ENCODE measurements at regions not wholly inside any gene's neighbourhood (a gene's known extent, or its start where the extent isn't known, plus 50 kb on each side); places are given as distances from the start of the nearest gene placed in this dataset.

DNA sequence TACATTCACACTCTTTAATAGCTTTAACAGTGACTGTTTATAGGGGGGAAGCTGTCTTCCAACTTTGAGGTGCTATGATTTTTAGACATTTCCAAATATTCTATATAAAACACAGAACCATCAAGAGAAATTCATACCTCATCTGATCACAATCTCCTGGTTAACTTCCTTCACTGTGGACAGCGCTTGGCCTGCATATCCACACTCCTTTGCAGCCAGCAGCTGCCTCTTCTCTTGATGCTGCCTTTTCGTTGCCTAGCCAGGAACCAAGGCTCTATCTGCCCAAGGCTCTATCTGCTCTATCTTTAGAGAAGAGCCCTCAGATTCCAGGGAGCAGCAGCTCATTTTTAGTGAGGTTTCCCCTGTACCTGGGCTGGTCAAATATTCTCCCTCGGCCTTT, 252.0 kb downstream of the PTEN start:
- TF ChIP-seq EZH2 (IDR thresholded peaks at IDR 0.05; ENCODE audit: insufficient read depth, poor library complexity, severe bottlenecking): no peak
- no peak for TF ChIP-seq EZH2phosphoT487 (IDR thresholded peaks at IDR 0.05; ENCODE audit: insufficient read depth, low read depth)
